CD4-positive, CD25-positive, alpha-beta regulatory T cell (primary cell): ENCODE measurements at regions not wholly inside any gene's neighbourhood (a gene's known extent, or its start where the extent isn't known, plus 50 kb on each side); places are given as distances from the start of the nearest gene placed in this dataset.
A peak's percentile ranks its signal among the peaks of the same experiment; 100 is the strongest.

Experiments
- ATAC-seq, 2 donors: fragments of 150-1000 bp; cut with Tn5 transposase; one replicate each; pipeline ENCODE4 v1.10.0; 2021; ENCODE audit warnings: low read depth in 2 of 2, moderate number of reproducible peaks in 2 of 2, moderate library complexity in 1 of 2
- DNase-seq, 3 donors: peaks; one replicate each; pipeline versions ENCODE4 v3.0.0 to v3.0.0-alpha.2; 2012 to 2022; ENCODE audit warnings: mixed read lengths in 1 of 3
- H3K27ac ChIP-seq: one replicate; pipeline ENCODE4 v1.7.0; 2013; ENCODE audit warnings: mild to moderate bottlenecking, low read length; ENCODE audit not compliant: insufficient read depth, poor library complexity, severe bottlenecking
- H3K27me3 ChIP-seq: one replicate; pipeline ENCODE4 v1.7.0; 2013; ENCODE audit warnings: low read length; ENCODE audit not compliant: control insufficient read depth, insufficient read depth
- H3K36me3 ChIP-seq: one replicate; pipeline ENCODE4 v1.7.0; 2013; ENCODE audit warnings: mild to moderate bottlenecking, low read length, moderate library complexity; ENCODE audit not compliant: control insufficient read depth, insufficient read depth
- H3K4me1 ChIP-seq: 2 replicates; pipeline ENCODE4 v1.7.0; 2013; ENCODE audit warnings: mild to moderate bottlenecking, low read length; ENCODE audit not compliant: insufficient read depth, control insufficient read depth, poor library complexity, severe bottlenecking
- H3K4me3 ChIP-seq: one replicate; pipeline ENCODE4 v1.7.0; 2013; ENCODE audit warnings: low read depth, mild to moderate bottlenecking, low read length, moderate library complexity
- H3K9me3 ChIP-seq, 2 experiments: 1 replicate in 1 of 2; 2 replicates in 1 of 2; pipeline ENCODE4 v1.7.0; 2013; ENCODE audit warnings: low read length in 2 of 2, mild to moderate bottlenecking in 1 of 2, moderate library complexity in 1 of 2; ENCODE audit not compliant: control insufficient read depth in 2 of 2
- H3K27ac Mint-ChIP-seq, 3 donors: one replicate each; pipeline ENCODE4 v1.8.0; 2020 to 2022; ENCODE audit warnings: mild to moderate bottlenecking in 3 of 3, mixed read lengths in 3 of 3, moderate library complexity in 2 of 3
- H3K27me3 Mint-ChIP-seq: one replicate; pipeline ENCODE4 v1.8.0; 2022; ENCODE audit warnings: mild to moderate bottlenecking, mixed read lengths
- H3K36me3 Mint-ChIP-seq: one replicate; pipeline ENCODE4 v1.8.0; 2020; ENCODE audit warnings: mixed read lengths
- H3K4me1 Mint-ChIP-seq, 4 donors: one replicate each; pipeline ENCODE4 v1.8.0; 2020 to 2022; ENCODE audit warnings: mixed read lengths in 4 of 4, mild to moderate bottlenecking in 1 of 4
- H3K4me3 Mint-ChIP-seq, 4 donors: one replicate each; pipeline ENCODE4 v1.8.0; 2020 to 2022; ENCODE audit warnings: mild to moderate bottlenecking in 4 of 4, mixed read lengths in 4 of 4, moderate library complexity in 3 of 4
- H3K9me3 Mint-ChIP-seq, 7 donors: one replicate each; pipeline ENCODE4 v1.8.0; 2020 to 2022; ENCODE audit warnings: mixed read lengths in 7 of 7, mild to moderate bottlenecking in 3 of 7, moderate library complexity in 2 of 7

DNA sequence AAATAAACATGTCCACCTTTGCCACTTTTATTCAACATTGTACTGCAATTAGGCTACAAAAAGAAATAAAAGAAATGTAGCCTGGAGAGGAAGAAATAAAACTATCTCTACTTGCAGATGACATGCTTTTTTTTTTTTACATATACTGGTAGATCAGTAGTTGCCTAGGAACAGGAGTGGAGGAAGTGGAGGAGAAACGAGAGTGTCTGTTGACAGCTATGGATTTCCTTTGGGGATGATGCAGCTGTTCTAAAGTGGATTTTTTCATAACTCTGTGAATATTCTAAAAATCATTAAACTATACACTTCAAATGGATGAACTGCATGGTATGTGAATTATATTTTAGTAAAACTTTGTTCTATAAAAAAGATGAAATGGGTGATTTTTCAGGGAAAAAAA, 116.4 kb downstream of the ANAPC4 start:
- no peaks in the 10 kb centered on the region for H3K4me1 ChIP-seq
- no peak for ATAC-seq
- no peak overlapping the region for H3K4me3 ChIP-seq
- H3K36me3 ChIP-seq: no peaks in the 10 kb centered on the region
- H3K27ac Mint-ChIP-seq: no peak overlapping the region
- no peaks in the 10 kb centered on the region for H3K9me3 ChIP-seq
- no peak overlapping the region for H3K27ac ChIP-seq
- DNase-seq: no peak
- H3K4me1 Mint-ChIP-seq: no peaks in the 10 kb centered on the region
- no peaks in the 10 kb centered on the region for H3K36me3 Mint-ChIP-seq
- H3K9me3 Mint-ChIP-seq: peaks cover 0 to 10% (median 3%) of the 10 kb centered on the region in 7 donors
- H3K27me3 ChIP-seq: no peaks in the 10 kb centered on the region
- H3K27me3 Mint-ChIP-seq: peaks cover 9% of the 10 kb centered on the region
- no peak overlapping the region for H3K4me3 Mint-ChIP-seq

DNA sequence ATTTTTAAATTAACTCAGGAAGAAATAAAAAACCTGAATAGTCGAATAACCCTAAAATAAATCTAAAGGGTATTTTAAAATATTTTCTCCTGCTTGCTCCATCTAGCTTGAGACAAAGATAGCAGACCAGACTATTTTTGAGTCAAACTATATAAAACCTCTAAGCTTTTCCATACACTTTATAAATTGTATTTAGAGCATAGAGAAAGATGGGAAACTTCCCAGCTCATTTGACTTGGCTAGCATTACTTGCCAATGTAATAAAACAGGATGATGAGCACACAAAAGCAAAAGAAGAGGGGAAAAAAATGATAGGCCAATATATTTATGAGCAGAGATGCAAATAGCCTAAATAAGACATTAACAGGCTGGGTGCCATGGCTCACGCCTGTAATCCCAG, 117.1 kb downstream of the ANAPC4 start:
- H3K27me3 Mint-ChIP-seq: peaks cover 9% of the 10 kb centered on the region
- Histone ChIP-seq H3K27ac (no peak overlapping the region), H3K36me3 (no peaks in the 10 kb centered on the region), H3K4me3 (no peak overlapping the region), H3K27me3 (no peaks in the 10 kb centered on the region), H3K9me3 (no peaks in the 10 kb centered on the region), H3K4me1 (no peaks in the 10 kb centered on the region)
- H3K9me3 Mint-ChIP-seq: peaks cover 0 to 10% (median 2%) of the 10 kb centered on the region in 7 donors
- ATAC-seq (no peak), DNase-seq (no peak)
- H3K27ac Mint-ChIP-seq: no peak overlapping the region
- H3K36me3 Mint-ChIP-seq: no peaks in the 10 kb centered on the region
- no peaks in the 10 kb centered on the region for H3K4me1 Mint-ChIP-seq
- H3K4me3 Mint-ChIP-seq: no peak overlapping the region

DNA sequence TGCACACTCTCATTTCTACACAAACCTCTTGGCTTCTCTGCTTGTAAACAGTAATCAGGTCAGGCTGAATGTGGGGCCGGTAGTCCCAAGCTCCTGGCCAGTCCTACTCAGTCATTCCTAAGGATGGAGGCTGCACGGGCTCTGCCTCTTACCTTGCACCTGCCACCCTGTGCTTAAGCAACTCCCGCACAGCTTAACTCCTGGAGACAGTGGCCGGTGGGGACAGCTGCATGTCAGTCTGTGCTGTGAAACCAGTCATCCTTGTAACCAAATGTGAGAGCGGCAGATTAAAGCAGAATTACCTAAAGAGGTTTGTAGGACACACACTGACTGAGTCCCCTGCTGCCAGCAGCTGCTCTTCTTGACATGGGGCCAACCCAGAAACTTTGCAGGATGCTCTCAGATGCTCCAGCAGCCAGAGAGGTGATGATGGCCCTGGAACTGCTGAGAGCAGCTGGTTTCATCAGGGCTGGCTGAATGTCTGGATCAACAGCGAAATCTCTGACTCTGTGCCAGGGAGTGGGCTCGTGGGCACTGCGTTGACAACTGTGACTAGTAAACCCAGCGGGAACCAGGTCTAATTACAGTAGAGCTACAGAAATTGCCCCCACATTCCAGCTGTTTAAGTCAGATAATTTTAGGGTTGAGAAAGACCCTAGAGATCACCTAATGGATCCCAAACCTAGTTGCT, 123.7 kb downstream of the ANAPC4 start:
- no peak overlapping the region for H3K4me3 ChIP-seq

DNA sequence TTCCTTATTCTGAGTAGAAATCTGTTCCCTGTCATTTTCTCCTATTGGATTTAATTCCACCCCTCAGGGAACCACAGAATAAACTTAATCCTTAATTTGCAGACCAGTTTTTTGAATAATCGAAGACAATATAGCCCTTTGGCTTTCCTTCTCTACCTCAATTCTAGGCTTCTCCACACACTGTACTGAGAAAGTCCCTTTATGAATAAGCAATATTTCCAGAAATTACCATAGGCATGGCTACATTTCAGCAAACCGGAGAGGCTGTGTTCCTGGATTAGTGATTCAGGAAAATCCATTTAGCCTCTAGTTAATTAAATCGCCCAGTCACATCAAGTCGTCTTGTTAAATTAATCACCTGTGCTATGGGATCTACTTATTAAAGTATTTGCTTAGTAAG, 125.1 kb downstream of the ANAPC4 start:
- Mint-ChIP-seq H3K27me3 (no peaks in the 10 kb centered on the region), H3K9me3 (peaks cover 0 to 4% (median 1%) of the 10 kb centered on the region in 7 donors), H3K4me3 (peak overlapping the region in 1 of 4 donors; percentile 49), H3K36me3 (no peaks in the 10 kb centered on the region), H3K4me1 (no peaks in the 10 kb centered on the region), H3K27ac (no peak overlapping the region)
- H3K4me1 ChIP-seq: no peaks in the 10 kb centered on the region
- H3K36me3 ChIP-seq: no peaks in the 10 kb centered on the region
- no peak overlapping the region for H3K4me3 ChIP-seq
- no peak overlapping the region for H3K27ac ChIP-seq
- no peak for DNase-seq
- ATAC-seq: no peak
- no peaks in the 10 kb centered on the region for H3K9me3 ChIP-seq
- no peaks in the 10 kb centered on the region for H3K27me3 ChIP-seq

More for the DNA sequence above, 123.7 kb downstream of the ANAPC4 start:
- no peak overlapping the region for H3K27ac ChIP-seq
- H3K4me1 ChIP-seq: no peaks in the 10 kb centered on the region
- H3K36me3 ChIP-seq: no peaks in the 10 kb centered on the region
- H3K36me3 Mint-ChIP-seq: no peaks in the 10 kb centered on the region
- no peak overlapping the region for H3K4me3 Mint-ChIP-seq
- H3K27ac Mint-ChIP-seq: no peak overlapping the region
- peaks cover 0 to 4% (median 2%) of the 10 kb centered on the region in 7 donors for H3K9me3 Mint-ChIP-seq
- no peaks in the 10 kb centered on the region for H3K9me3 ChIP-seq
- ATAC-seq (no peak), DNase-seq (no peak)
- no peaks in the 10 kb centered on the region for H3K27me3 Mint-ChIP-seq
- no peaks in the 10 kb centered on the region for H3K4me1 Mint-ChIP-seq
- no peaks in the 10 kb centered on the region for H3K27me3 ChIP-seq

DNA sequence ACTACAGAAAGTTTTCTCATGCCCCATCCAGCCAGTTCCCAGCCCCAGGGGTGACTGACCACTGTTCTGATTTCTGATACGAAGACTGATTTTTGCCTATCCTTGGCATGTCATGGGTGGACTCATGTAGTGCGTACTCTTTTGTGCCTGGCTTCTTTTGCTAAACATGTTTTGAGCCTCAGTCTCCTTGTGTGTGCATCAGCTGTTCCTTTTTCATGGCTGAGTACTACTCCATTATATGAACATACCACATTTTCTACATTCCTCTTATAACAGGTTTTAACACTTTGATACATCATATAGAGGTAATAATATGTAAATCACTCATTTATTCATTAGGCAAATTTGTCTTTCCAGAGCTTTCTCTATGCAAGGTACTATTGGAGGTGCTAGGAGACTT, 126.7 kb downstream of the ANAPC4 start:
- no peak overlapping the region for H3K27ac ChIP-seq
- H3K9me3 ChIP-seq: no peaks in the 10 kb centered on the region
- H3K36me3 Mint-ChIP-seq: no peaks in the 10 kb centered on the region
- peaks cover 0 to 4% (median 1%) of the 10 kb centered on the region in 7 donors for H3K9me3 Mint-ChIP-seq
- no peaks in the 10 kb centered on the region for H3K4me1 ChIP-seq
- no peaks in the 10 kb centered on the region for H3K4me1 Mint-ChIP-seq
- no peak overlapping the region for H3K4me3 Mint-ChIP-seq
- no peak for ATAC-seq
- no peak overlapping the region for H3K4me3 ChIP-seq
- DNase-seq: no peak
- H3K27me3 Mint-ChIP-seq: no peaks in the 10 kb centered on the region
- no peak overlapping the region for H3K27ac Mint-ChIP-seq
- H3K27me3 ChIP-seq: no peaks in the 10 kb centered on the region
- no peaks in the 10 kb centered on the region for H3K36me3 ChIP-seq

DNA sequence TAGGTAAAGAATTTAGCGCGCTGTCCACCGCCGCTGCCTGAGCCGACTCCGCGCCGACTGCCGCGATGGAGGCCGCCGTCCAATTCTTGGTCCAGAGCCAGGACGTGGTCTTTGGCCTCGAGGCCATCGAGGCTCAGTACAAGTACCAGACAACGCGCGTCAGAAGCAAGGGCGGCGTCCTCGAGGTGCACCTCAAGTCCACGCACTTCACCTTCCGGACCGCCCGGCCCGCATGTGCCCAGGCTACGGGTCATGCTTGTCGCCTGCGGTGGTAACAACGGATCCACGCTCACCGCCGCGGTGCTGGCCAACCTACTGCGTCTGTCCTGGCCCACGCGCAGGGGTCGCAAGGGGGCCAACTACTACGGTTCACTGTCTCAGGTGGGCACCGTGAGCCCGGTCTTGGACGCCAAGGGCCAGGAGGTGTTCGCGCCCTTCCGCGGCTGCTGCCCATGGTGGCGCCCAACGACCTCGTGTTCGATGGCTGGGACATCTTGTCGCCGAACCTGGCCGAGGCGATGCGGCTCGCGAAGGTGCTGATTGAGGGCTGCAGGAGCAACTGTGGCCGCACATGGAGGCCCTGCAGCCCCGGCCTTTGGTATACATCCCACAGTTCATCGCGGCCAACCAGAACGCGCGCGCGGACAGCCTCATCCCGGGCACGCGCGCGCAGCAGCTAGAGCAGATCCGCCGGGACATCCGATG, 128.0 kb downstream of the ANAPC4 start:
- Histone ChIP-seq H3K27me3 (no peaks in the 10 kb centered on the region), H3K27ac (no peak overlapping the region), H3K36me3 (no peaks in the 10 kb centered on the region), H3K4me3 (no peak overlapping the region), H3K4me1 (no peaks in the 10 kb centered on the region), H3K9me3 (no peaks in the 10 kb centered on the region)
- DNase-seq (no peak), ATAC-seq (no peak)
- Mint-ChIP-seq H3K27me3 (no peaks in the 10 kb centered on the region), H3K4me1 (no peaks in the 10 kb centered on the region), H3K36me3 (no peaks in the 10 kb centered on the region), H3K9me3 (peaks cover 0 to 4% (median 1%) of the 10 kb centered on the region in 7 donors), H3K27ac (no peak overlapping the region), H3K4me3 (no peak overlapping the region)

DNA sequence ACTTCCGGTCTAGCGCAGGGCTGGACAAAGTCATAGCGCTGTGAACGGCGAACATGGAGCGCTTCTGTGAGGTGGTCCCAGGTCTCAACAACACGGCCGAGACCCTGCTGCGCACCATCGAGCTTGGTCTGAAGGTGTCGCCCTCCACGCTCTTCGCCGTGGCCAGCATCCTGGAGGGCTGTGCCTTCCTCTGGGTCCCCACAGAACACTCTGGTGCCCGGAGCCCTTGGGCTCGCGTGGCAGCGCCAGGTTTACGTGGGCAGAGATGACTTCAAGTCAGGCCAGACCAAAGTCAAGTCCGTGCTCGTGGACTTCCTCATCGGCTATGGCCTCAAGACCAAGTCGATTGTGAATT, 128.6 kb downstream of the ANAPC4 start:
- Histone ChIP-seq H3K27me3 (no peaks in the 10 kb centered on the region), H3K36me3 (no peaks in the 10 kb centered on the region), H3K4me3 (no peak overlapping the region), H3K27ac (no peak overlapping the region), H3K4me1 (no peaks in the 10 kb centered on the region), H3K9me3 (no peaks in the 10 kb centered on the region)
- Mint-ChIP-seq H3K9me3 (peaks cover 0 to 4% (median 1%) of the 10 kb centered on the region in 7 donors), H3K4me3 (no peak overlapping the region), H3K27ac (no peak overlapping the region), H3K4me1 (no peaks in the 10 kb centered on the region), H3K27me3 (no peaks in the 10 kb centered on the region), H3K36me3 (no peaks in the 10 kb centered on the region)
- ATAC-seq: no peak
- DNase-seq: no peak

DNA sequence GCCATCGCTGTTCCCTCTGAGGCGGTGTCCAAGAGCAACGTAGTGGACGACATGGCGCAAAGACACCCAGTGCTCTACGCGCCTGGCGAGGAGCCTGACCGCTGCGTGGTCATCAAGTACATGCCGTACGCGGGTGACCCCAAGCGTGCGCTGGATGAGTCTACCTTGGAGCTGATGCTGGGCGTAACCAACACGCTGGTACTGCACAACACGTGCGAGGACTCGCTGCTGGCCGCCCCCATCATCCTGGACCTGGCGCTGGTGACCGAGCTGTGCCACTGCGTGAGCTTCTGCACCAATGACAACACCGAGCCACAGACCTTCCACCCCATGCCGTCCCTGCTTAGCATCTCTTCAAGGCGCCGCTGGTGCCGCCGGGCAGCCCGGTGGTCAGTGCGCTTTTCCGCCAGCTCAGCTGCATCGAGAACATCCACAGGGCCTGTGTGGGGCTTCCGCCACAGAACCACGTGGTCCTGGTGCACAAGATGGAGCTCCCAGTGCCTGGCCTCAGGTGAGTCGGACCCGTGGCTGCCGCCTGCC, 129.0 kb downstream of the ANAPC4 start:
- H3K4me1 ChIP-seq: no peaks in the 10 kb centered on the region
- H3K36me3 Mint-ChIP-seq: no peaks in the 10 kb centered on the region
- H3K4me3 ChIP-seq: no peak overlapping the region
- no peaks in the 10 kb centered on the region for H3K9me3 ChIP-seq
- H3K27ac ChIP-seq: no peak overlapping the region
- no peaks in the 10 kb centered on the region for H3K36me3 ChIP-seq
- no peaks in the 10 kb centered on the region for H3K27me3 ChIP-seq
- H3K4me1 Mint-ChIP-seq: no peaks in the 10 kb centered on the region
- H3K27ac Mint-ChIP-seq: no peak overlapping the region
- H3K9me3 Mint-ChIP-seq: peaks cover 0 to 4% (median 1%) of the 10 kb centered on the region in 7 donors
- no peaks in the 10 kb centered on the region for H3K27me3 Mint-ChIP-seq
- no peak overlapping the region for H3K4me3 Mint-ChIP-seq
- ATAC-seq: no peak
- DNase-seq: no peak
